GM12864 (cell line): ENCODE measurements at regions not wholly inside any gene's neighbourhood (a gene's known extent, or its start where the extent isn't known, plus 50 kb on each side); places are given as distances from the start of the nearest gene placed in this dataset.

Experiments used
- DNase-seq: peaks from one replicate; pipeline ENCODE4 v3.0.0-alpha.2; 2011; ENCODE audit warnings: low read depth
- H3K4me3 ChIP-seq: 2 replicates; pipeline ENCODE4 v1.5.1; 2011; ENCODE audit warnings: mild to moderate bottlenecking, low read depth, low read length, control low read depth
- CTCF ChIP-seq: IDR thresholded peaks from 2 replicates; pipeline ENCODE4 v1.5.1; 2011; ENCODE audit warnings: low read depth, mild to moderate bottlenecking, moderate library complexity, low read length, control low read depth, inconsistent platforms; ENCODE audit errors: missing control alignments

- H3K4me3 ChIP-seq: no peak overlapping the region
- TF ChIP-seq CTCF: no peak
- no peak for DNase-seq
Measured at GRCh38 chr4:137676357-137676998, 144.2 kb upstream of the PCDH18 start.

- no peak overlapping the region for H3K4me3 ChIP-seq
- no peak for TF ChIP-seq CTCF
- no peak for DNase-seq
Measured at GRCh38 chr4:137674066-137674465, 141.8 kb upstream of the PCDH18 start.

GRCh38 chr4:137668885-137669545 lies 136.7 kb upstream of the PCDH18 start:
- DNase-seq: no peak
- TF ChIP-seq CTCF: no peak
- no peak overlapping the region for H3K4me3 ChIP-seq

GRCh38 chr4:137664416-137664815 lies 132.1 kb upstream of the PCDH18 start:
- no peak for DNase-seq
- no peak for TF ChIP-seq CTCF
- no peak overlapping the region for H3K4me3 ChIP-seq

- DNase-seq: no peak
- no peak for TF ChIP-seq CTCF
Measured at GRCh38 chr4:137664046-137664387, 131.7 kb upstream of the PCDH18 start.

GRCh38 chr4:137663251-137664045 lies 131.2 kb upstream of the PCDH18 start:
- no peak overlapping the region for H3K4me3 ChIP-seq
- TF ChIP-seq CTCF: no peak
- DNase-seq: no peak

More at GRCh38 chr4:137664046-137664387, 131.7 kb upstream of the PCDH18 start:
- H3K4me3 ChIP-seq: no peak overlapping the region
